ENCODE measurements at regions not wholly inside any gene's neighbourhood (a gene's known extent, or its start where the extent isn't known, plus 50 kb on each side); places are given as distances from the start of the nearest gene placed in this dataset.

- ATAC-seq (ENCODE audit: low read depth), result no peak
- H3K36me3 Mint-ChIP-seq (ENCODE audit: low read depth), result no peaks in the 10 kb centered on the region
- ChIA-PET POLR2A (no interaction called here), CTCF (no interaction called here)
- no peaks in the 10 kb centered on the region for H3K4me1 Mint-ChIP-seq
- no peak for DNase-seq
- intact Hi-C loops (cut with micrococcal nuclease), result no loop called here
- no peaks in the 10 kb centered on the region for H3K27me3 Mint-ChIP-seq
- no peak for TF ChIP-seq CTCF (IDR thresholded peaks at IDR 0.05)
- H3K4me3 Mint-ChIP-seq, result no peak overlapping the region
- no peak overlapping the region for H3K27ac Mint-ChIP-seq
- H3K9me3 Mint-ChIP-seq, result no peaks in the 10 kb centered on the region
Measured at GRCh38 chr16:62963846-62964245, 927.6 kb upstream of the CDH8 start.

- H3K36me3 Mint-ChIP-seq (ENCODE audit: low read depth), result no peaks in the 10 kb centered on the region
- H3K27me3 Mint-ChIP-seq, result no peaks in the 10 kb centered on the region
- no peak for TF ChIP-seq CTCF (IDR thresholded peaks at IDR 0.05)
- DNase-seq, result no peak
- CTCF ChIA-PET, result no interaction called here
- H3K9me3 Mint-ChIP-seq, result no peaks in the 10 kb centered on the region
- no peak overlapping the region for H3K4me3 Mint-ChIP-seq
- H3K27ac Mint-ChIP-seq, result no peak overlapping the region
- POLR2A ChIA-PET, result no interaction called here
- intact Hi-C loops (cut with micrococcal nuclease), result no loop called here
- no peak for ATAC-seq (ENCODE audit: low read depth)
- H3K4me1 Mint-ChIP-seq, result no peaks in the 10 kb centered on the region
Measured at GRCh38 chr16:62955033-62955349, 918.8 kb upstream of the CDH8 start.

- no peak for DNase-seq
- POLR2A ChIA-PET, result no interaction called here
- CTCF ChIA-PET, result no interaction called here
- no peak for TF ChIP-seq CTCF (IDR thresholded peaks at IDR 0.05)
- Mint-ChIP-seq H3K27ac (no peak overlapping the region), H3K27me3 (no peaks in the 10 kb centered on the region), H3K4me1 (no peaks in the 10 kb centered on the region), H3K9me3 (no peaks in the 10 kb centered on the region), H3K36me3 (ENCODE audit: low read depth) (no peaks in the 10 kb centered on the region), H3K4me3 (no peak overlapping the region)
- no peak for ATAC-seq (ENCODE audit: low read depth)
- intact Hi-C loops (cut with micrococcal nuclease), result no loop called here
Measured at GRCh38 chr16:62954144-62955032, 918.1 kb upstream of the CDH8 start.

- no peaks in the 10 kb centered on the region for H3K4me1 Mint-ChIP-seq
- no peak overlapping the region for H3K4me3 Mint-ChIP-seq
- TF ChIP-seq CTCF (IDR thresholded peaks at IDR 0.05), result no peak
- H3K9me3 Mint-ChIP-seq, result peaks cover 7% of the 10 kb centered on the region
- H3K27me3 Mint-ChIP-seq, result no peaks in the 10 kb centered on the region
- ATAC-seq (ENCODE audit: low read depth) (no peak), DNase-seq (no peak)
- H3K27ac Mint-ChIP-seq, result no peak overlapping the region
- ChIA-PET POLR2A (no interaction called here), CTCF (no interaction called here)
- H3K36me3 Mint-ChIP-seq (ENCODE audit: low read depth), result no peaks in the 10 kb centered on the region
- intact Hi-C loops (cut with micrococcal nuclease), result no loop called here
Measured at GRCh38 chr16:62950351-62950750, 914.1 kb upstream of the CDH8 start.

- ATAC-seq (ENCODE audit: low read depth) (no peak), DNase-seq (no peak)
- no peaks in the 10 kb centered on the region for H3K36me3 Mint-ChIP-seq (ENCODE audit: low read depth)
- H3K9me3 Mint-ChIP-seq, result peaks cover 2% of the 10 kb centered on the region
- ChIA-PET CTCF (no interaction called here), POLR2A (no interaction called here)
- no peak for TF ChIP-seq CTCF (IDR thresholded peaks at IDR 0.05)
- intact Hi-C loops (cut with micrococcal nuclease), result no loop called here
- H3K4me1 Mint-ChIP-seq, result no peaks in the 10 kb centered on the region
- H3K4me3 Mint-ChIP-seq, result no peak overlapping the region
- no peaks in the 10 kb centered on the region for H3K27me3 Mint-ChIP-seq
- no peak overlapping the region for H3K27ac Mint-ChIP-seq
Measured at GRCh38 chr16:62940569-62940968, 904.3 kb upstream of the CDH8 start.

Measured in activated B cell treated with CpG ODN at 0.5 μM for 24 hours (primary cell).